Esophagus squamous epithelium (tissue), 5 donors: ENCODE measurements at regions not wholly inside any gene's neighbourhood (a gene's known extent, or its start where the extent isn't known, plus 50 kb on each side); places are given as distances from the start of the nearest gene placed in this dataset.

Experiments used
- DNase-seq: peaks from one replicate; lab custom pipeline; 2025; lab: John Stamatoyannopoulos, UW
- H3K27ac ChIP-seq, 4 donors: fragments of 200-600 bp; sonication (generic); one replicate each; pipeline ENCODE4 v1.5.1; 2016 to 2019; ENCODE audit warnings: mild to moderate bottlenecking in 1 of 4
- H3K27me3 ChIP-seq, 4 donors: fragments of 200-600 bp; sonication (generic); 1 replicate in 3 of 4; 2 replicates in 1 of 4; pipeline versions ENCODE4 v1.5.1 to v1.6.0; 2017 to 2021; ENCODE audit warnings: antibody characterized with exemption in 1 of 4
- H3K36me3 ChIP-seq, 3 donors: fragments of 200-600 bp; sonication (generic); one replicate each; pipeline ENCODE4 v1.5.1; 2016 to 2019
- H3K4me1 ChIP-seq, 3 donors: fragments of 200-600 bp; sonication (generic); one replicate each; pipeline ENCODE4 v1.5.1; 2017 to 2019
- H3K4me3 ChIP-seq, 4 donors: fragments of 200-600 bp; sonication (generic); 1 replicate in 3 of 4; 2 replicates in 1 of 4; pipeline ENCODE4 v1.5.1; 2016 to 2019; ENCODE audit warnings: mild to moderate bottlenecking in 2 of 4, moderate library complexity in 1 of 4
- H3K9me3 ChIP-seq, 3 donors: fragments of 200-600 bp; sonication (generic); one replicate each; pipeline ENCODE4 v1.5.1; 2016 to 2019
- CTCF ChIP-seq, 6 experiments: fragments of 450-650 bp in 4 of 6; fragments of 200-600 bp in 2 of 6; sonication (generic) in 2 of 6; IDR thresholded peaks; one replicate each; pipeline ENCODE4 v1.5.1; 2016 to 2019; ENCODE audit warnings: antibody characterized with exemption in 6 of 6, mild to moderate bottlenecking in 4 of 6, moderate library complexity in 4 of 6
- POLR2A ChIP-seq, 4 donors: fragments of 450-650 bp; IDR thresholded peaks; one replicate each; pipeline ENCODE4 v1.6.1; 2017; ENCODE audit warnings: antibody characterized with exemption in 4 of 4, mild to moderate bottlenecking in 4 of 4, moderate library complexity in 3 of 4
- WGBS, 2 donors: methylation state at CpG; one replicate each; pipeline ENCODE4 v1.1.5; 2018; 5-methylcytosine and 5-hydroxymethylcytosine counted together
- intact Hi-C: fragments of 100-400 bp; cut with DNase I; formaldehyde crosslinking; loops from one replicate; pipeline ENCODE4 v1.15.0; 2022
- donor health status: DM: yes; HTN: yes; CAD: no.

- WGBS, 2 donors, result 50 to 53% methylated on average over 2 of the region's 2 CpGs
- no peaks in the 10 kb centered on the region for H3K36me3 ChIP-seq
- no peaks in the 10 kb centered on the region for H3K9me3 ChIP-seq
- TF ChIP-seq POLR2A (IDR thresholded peaks at IDR 0.05) (no peak), CTCF (IDR thresholded peaks at IDR 0.05) (no peak)
- DNase-seq, result no peak
- no peak overlapping the region for H3K27ac ChIP-seq
- H3K4me1 ChIP-seq, result no peaks in the 10 kb centered on the region
- intact Hi-C loops, result no loop called here
- no peak overlapping the region for H3K4me3 ChIP-seq
- no peaks in the 10 kb centered on the region for H3K27me3 ChIP-seq
Observed at GRCh38 chr20:52454660-52455059, 263.1 kb upstream of the ZFP64 start.

GRCh38 chr20:52448513-52449232 lies 257.1 kb upstream of the ZFP64 start:
- Histone ChIP-seq H3K27me3 (no peaks in the 10 kb centered on the region), H3K4me1 (no peaks in the 10 kb centered on the region), H3K36me3 (no peaks in the 10 kb centered on the region), H3K27ac (no peak overlapping the region), H3K4me3 (no peak overlapping the region), H3K9me3 (no peaks in the 10 kb centered on the region)
- DNase-seq, result no peak
- no peak for TF ChIP-seq CTCF (IDR thresholded peaks at IDR 0.05)
- no peak for TF ChIP-seq POLR2A (IDR thresholded peaks at IDR 0.05)
- intact Hi-C loops, result no loop called here
- 45 to 67% methylated on average over 7 of the region's 7 CpGs for WGBS, 2 donors

DNA sequence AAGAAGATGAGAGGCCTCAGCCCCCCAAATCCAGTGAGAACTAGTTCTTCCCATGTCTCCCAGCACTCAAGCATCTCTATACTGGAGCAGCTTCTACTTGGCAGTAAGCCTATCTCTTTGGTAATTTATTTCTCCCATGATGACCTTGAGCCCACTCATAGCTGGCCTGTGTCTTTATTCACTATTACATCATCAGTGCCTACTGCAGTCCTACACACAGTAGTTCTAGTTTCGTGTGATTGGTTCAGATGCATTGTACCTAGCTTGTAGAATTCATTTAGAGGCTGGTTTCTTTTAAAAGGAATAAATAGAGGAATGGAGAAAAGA lies 255.6 kb upstream of the ZFP64 start:
- H3K27me3 ChIP-seq, result no peaks in the 10 kb centered on the region
- no peak for TF ChIP-seq CTCF (IDR thresholded peaks at IDR 0.05)
- TF ChIP-seq POLR2A (IDR thresholded peaks at IDR 0.05), result no peak
- DNase-seq, result no peak
- 55 to 62% methylated on average over 1 of the region's 1 CpG for WGBS, 2 donors
- no peak overlapping the region for H3K27ac ChIP-seq
- no peaks in the 10 kb centered on the region for H3K4me1 ChIP-seq
- intact Hi-C loops, result no loop called here
- H3K9me3 ChIP-seq, result no peaks in the 10 kb centered on the region
- no peaks in the 10 kb centered on the region for H3K36me3 ChIP-seq
- no peak overlapping the region for H3K4me3 ChIP-seq

- Histone ChIP-seq H3K9me3 (no peaks in the 10 kb centered on the region), H3K27me3 (no peaks in the 10 kb centered on the region), H3K36me3 (no peaks in the 10 kb centered on the region), H3K4me3 (no peak overlapping the region), H3K27ac (no peak overlapping the region), H3K4me1 (no peaks in the 10 kb centered on the region)
- no peak for DNase-seq
- TF ChIP-seq POLR2A (IDR thresholded peaks at IDR 0.05) (no peak), CTCF (IDR thresholded peaks at IDR 0.05) (no peak)
- 80 to 82% methylated on average over 14 of the region's 14 CpGs for WGBS, 2 donors
- intact Hi-C loops, result no loop called here
Observed at GRCh38 chr20:52446421-52447224, 255.0 kb upstream of the ZFP64 start.

GRCh38 chr20:52444455-52444854 lies 252.9 kb upstream of the ZFP64 start:
- 40 to 57% methylated on average over 1 of the region's 1 CpG for WGBS, 2 donors

More at GRCh38 chr20:52444455-52444854, 252.9 kb upstream of the ZFP64 start:
- no peaks in the 10 kb centered on the region for H3K27me3 ChIP-seq
- H3K36me3 ChIP-seq, result no peaks in the 10 kb centered on the region
- H3K9me3 ChIP-seq, result no peaks in the 10 kb centered on the region
- no peak overlapping the region for H3K27ac ChIP-seq
- no peaks in the 10 kb centered on the region for H3K4me1 ChIP-seq
- intact Hi-C loops, result no loop called here
- no peak for TF ChIP-seq POLR2A (IDR thresholded peaks at IDR 0.05)
- no peak for TF ChIP-seq CTCF (IDR thresholded peaks at IDR 0.05)
- DNase-seq, result no peak
- no peak overlapping the region for H3K4me3 ChIP-seq
